Heart left ventricle (tissue), 13 donors: ENCODE measurements at regions not wholly inside any gene's neighbourhood (a gene's known extent, or its start where the extent isn't known, plus 50 kb on each side); places are given as distances from the start of the nearest gene placed in this dataset.

Experiments
- POLR2A ChIP-seq, 2 donors: fragments of 450-650 bp; IDR thresholded peaks; one replicate each; pipeline ENCODE4 v1.6.1; 2017; ENCODE audit warnings: antibody characterized with exemption in 2 of 2, mild to moderate bottlenecking in 2 of 2, moderate library complexity in 2 of 2
- TF ChIP-seq, protein P1 (sequence below), 12 donors: fragments of 200-600 bp; sonication (generic) in 4 of 12; IDR thresholded peaks; one replicate each; pipeline versions ENCODE4 v1.5.0 to v1.8.0; 2018 to 2022; ENCODE audit warnings: antibody characterized with exemption in 12 of 12, mild to moderate bottlenecking in 5 of 12
- donor health status: ischemic (EF 13 %, LVEDD 7.1; RV severe dilation, severe dysfunction).
- donor health status: DM: no; HTN: yes; CAD: no.
- donor health status: DM: no; HTN: no; CAD: no.
- donor health status: ischemic (EF 25% LVEDD 6.9; RV normal size, moderate dysfunction).
- donor health status: ischemic (EF 25% LVEDD 5.7; RV mildly dilated, moderate dysfunction).
- donor health status: ischemic (EF 35%, LVEDD 5.7; RV mildly dilated, moderate dysfunction).
- donor health status: nonischemic (EF 11% LVEDD 7.7; RV severe dilation, severe dysfunction).
- donor health status: DM: yes; HTN: yes; CAD: no.
- donor health status: PGD.
- donor health status: ischemic (EF 29% LVEDD 5.4; RV normal size, mild dysfunction).
- donor health status: nonischemic (EF 23%, LVEDD 6.1; RV moderate dilation, normal function).

DNA sequence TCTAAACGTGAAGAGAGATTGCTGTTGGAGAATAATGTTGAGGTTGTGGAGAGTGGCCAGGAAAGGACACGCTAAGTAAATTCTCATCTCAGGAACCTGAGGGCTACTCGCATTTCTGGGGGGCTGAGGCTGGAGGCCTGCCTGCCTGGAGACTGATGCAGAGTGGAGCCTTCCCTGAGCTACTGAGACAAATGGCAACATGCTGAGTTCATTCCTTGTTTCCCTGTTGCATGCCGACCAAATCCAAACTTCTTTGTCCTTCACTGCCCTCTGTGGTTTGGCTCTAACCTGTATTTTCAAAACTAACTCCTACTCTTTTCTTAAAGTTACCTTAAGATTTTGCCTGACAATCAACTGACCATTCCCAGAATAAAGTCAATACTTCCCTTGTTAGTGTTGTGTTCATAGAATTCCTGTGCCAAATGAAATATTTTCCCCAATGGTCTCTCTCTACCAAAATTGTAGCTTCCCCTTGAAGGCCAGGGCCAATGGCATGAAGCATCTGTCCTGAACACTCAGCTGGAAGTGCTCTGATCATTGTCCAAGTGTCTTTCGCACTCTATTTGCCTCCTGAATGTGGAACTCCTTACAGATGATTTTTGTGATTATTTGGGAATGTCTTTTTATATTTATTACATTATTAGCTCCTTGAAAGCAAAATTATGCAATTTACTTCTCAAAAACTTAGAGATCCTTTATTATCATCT lies 1085.6 kb downstream of the SOCS6 start:
- TF ChIP-seq, protein P1, sequence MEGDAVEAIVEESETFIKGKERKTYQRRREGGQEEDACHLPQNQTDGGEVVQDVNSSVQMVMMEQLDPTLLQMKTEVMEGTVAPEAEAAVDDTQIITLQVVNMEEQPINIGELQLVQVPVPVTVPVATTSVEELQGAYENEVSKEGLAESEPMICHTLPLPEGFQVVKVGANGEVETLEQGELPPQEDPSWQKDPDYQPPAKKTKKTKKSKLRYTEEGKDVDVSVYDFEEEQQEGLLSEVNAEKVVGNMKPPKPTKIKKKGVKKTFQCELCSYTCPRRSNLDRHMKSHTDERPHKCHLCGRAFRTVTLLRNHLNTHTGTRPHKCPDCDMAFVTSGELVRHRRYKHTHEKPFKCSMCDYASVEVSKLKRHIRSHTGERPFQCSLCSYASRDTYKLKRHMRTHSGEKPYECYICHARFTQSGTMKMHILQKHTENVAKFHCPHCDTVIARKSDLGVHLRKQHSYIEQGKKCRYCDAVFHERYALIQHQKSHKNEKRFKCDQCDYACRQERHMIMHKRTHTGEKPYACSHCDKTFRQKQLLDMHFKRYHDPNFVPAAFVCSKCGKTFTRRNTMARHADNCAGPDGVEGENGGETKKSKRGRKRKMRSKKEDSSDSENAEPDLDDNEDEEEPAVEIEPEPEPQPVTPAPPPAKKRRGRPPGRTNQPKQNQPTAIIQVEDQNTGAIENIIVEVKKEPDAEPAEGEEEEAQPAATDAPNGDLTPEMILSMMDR (IDR thresholded peaks at IDR 0.05) = no peak
- TF ChIP-seq POLR2A (IDR thresholded peaks at IDR 0.05) = no peak
